Heart left ventricle (tissue), 16 donors: ENCODE measurements at regions not wholly inside any gene's neighbourhood (a gene's known extent, or its start where the extent isn't known, plus 50 kb on each side); places are given as distances from the start of the nearest gene placed in this dataset.

ENCODE experiments used
- ATAC-seq, 4 donors: fragments of 200-7000 bp; cut with Tn5 transposase; one replicate each; pipeline ENCODE4 v1.9.1; 2020 to 2022; ENCODE audit warnings: moderate library complexity in 4 of 4, mild to moderate bottlenecking in 3 of 4, moderate number of reproducible peaks in 1 of 4
- DNase-seq, 5 donors: peaks; one replicate each; pipeline ENCODE4 v3.0.0-alpha.2; 2020
- H3K27ac ChIP-seq, 12 donors: fragments of 200-600 bp; sonication (generic) in 4 of 12; one replicate each; pipeline versions ENCODE4 v1.5.0 to v1.8.0; 2016 to 2022; ENCODE audit warnings: mild to moderate bottlenecking in 2 of 12
- H3K27me3 ChIP-seq, 9 donors: fragments of 200-600 bp; sonication (generic) in 2 of 9; one replicate each; pipeline versions ENCODE4 v1.5.1 to v1.8.0; 2016 to 2022; ENCODE audit warnings: mild to moderate bottlenecking in 3 of 9
- H3K36me3 ChIP-seq, 9 donors: fragments of 200-600 bp; sonication (generic) in 2 of 9; one replicate each; pipeline versions ENCODE4 v1.5.0 to v1.8.0; 2018 to 2022; ENCODE audit warnings: mild to moderate bottlenecking in 2 of 9
- H3K4me1 ChIP-seq, 12 donors: fragments of 200-600 bp; sonication (generic) in 4 of 12; one replicate each; pipeline versions ENCODE4 v1.5.0 to v1.8.0; 2016 to 2022; ENCODE audit warnings: mild to moderate bottlenecking in 3 of 12
- H3K4me3 ChIP-seq, 12 donors: fragments of 200-600 bp; sonication (generic) in 4 of 12; one replicate each; pipeline versions ENCODE4 v1.5.0 to v1.8.0; 2017 to 2022; ENCODE audit warnings: mild to moderate bottlenecking in 9 of 12, moderate library complexity in 4 of 12
- H3K9me3 ChIP-seq, 12 donors: fragments of 200-600 bp; sonication (generic) in 4 of 12; one replicate each; pipeline versions ENCODE4 v1.5.0 to v1.8.0; 2016 to 2022; ENCODE audit warnings: mild to moderate bottlenecking in 1 of 12
- CTCF ChIP-seq, 12 donors: fragments of 200-600 bp; sonication (generic) in 4 of 12; IDR thresholded peaks; one replicate each; pipeline versions ENCODE4 v1.5.0 to v1.8.0; 2018 to 2022; ENCODE audit warnings: antibody characterized with exemption in 12 of 12, mild to moderate bottlenecking in 5 of 12
- POLR2A ChIP-seq, 2 donors: fragments of 450-650 bp; IDR thresholded peaks; one replicate each; pipeline ENCODE4 v1.6.1; 2017; ENCODE audit warnings: antibody characterized with exemption in 2 of 2, mild to moderate bottlenecking in 2 of 2, moderate library complexity in 2 of 2
- WGBS, 4 donors: extraction: QIAGEN DNeasy Blood & Tissue Kit in 2 of 4; methylation state at CpG; one replicate each; pipeline versions ENCODE4 v1.1.5 to v1.1.7; 2013 to 2018; 5-methylcytosine and 5-hydroxymethylcytosine counted together
- intact Hi-C, 10 donors: fragments of 100-400 bp; cut with DNase I; formaldehyde crosslinking; loops; one replicate each; pipeline versions ENCODE4 v1.11.1 to v1.14.2; 2022
- donor health status: ischemic (EF 13 %, LVEDD 7.1; RV severe dilation, severe dysfunction).
- donor health status: healthy with polysubstance abuse.
- donor health status: DM: no; HTN: yes; CAD: no.
- donor health status: DM: no; HTN: no; CAD: no.
- donor health status: ischemic (EF 25% LVEDD 6.9; RV normal size, moderate dysfunction).
- donor health status: ischemic (EF 25% LVEDD 5.7; RV mildly dilated, moderate dysfunction).
- donor health status: healthy.
- donor health status: DM: yes; HTN: yes; CAD: no.
- donor health status: ischemic (EF 35%, LVEDD 5.7; RV mildly dilated, moderate dysfunction).
- donor health status: nonischemic (EF 11% LVEDD 7.7; RV severe dilation, severe dysfunction).
- donor health status: DM: yes; HTN: yes; CAD: no.
- donor health status: PGD.
- donor health status: ischemic (EF 29% LVEDD 5.4; RV normal size, mild dysfunction).
- donor health status: nonischemic (EF 23%, LVEDD 6.1; RV moderate dilation, normal function).

DNA sequence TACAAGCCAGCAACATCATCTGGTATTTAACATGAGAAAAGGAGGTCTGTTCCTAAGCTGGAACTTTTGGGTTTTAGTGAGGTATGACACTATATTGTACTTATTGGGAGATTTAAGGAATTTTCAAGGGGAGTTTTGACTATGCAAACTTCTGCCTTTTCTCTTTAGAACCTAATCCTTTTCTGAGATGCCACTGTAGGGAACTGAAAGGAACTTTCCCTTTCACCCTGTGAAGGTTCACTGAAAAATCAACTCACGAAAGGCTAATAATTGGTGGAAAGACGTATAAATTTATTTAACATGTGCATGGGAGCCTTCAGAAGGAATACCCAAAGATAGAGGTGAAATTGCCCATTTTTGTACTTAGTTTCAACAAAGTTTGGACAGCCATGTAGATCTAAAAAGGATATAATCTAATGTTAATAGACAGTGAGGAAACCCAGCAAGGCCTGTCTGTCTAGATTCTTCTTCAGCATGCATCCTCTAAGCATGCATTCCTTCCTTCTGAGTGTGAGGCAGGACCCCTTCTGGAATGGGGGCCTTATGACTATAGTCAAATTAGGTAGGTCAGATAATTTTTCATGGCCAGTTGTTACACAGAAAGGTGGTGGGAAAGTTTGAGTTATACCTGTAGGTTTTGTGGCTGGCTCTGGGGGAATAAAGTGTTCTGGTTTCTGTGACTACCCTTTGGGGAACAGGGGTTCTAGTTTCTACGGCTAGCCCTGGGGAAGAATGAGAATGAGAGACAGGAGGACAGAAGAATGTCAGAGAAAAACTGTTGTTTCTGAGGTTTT, 200.3 kb downstream of the C9orf152 start:
- Histone ChIP-seq H3K27ac (no peak overlapping the region), H3K27me3 (no peaks in the 10 kb centered on the region), H3K9me3 (no peaks in the 10 kb centered on the region), H3K4me1 (no peaks in the 10 kb centered on the region), H3K4me3 (no peak overlapping the region), H3K36me3 (no peaks in the 10 kb centered on the region)
- 94 to 99% (median 95%) methylated on average over 3 of the region's 3 CpGs for WGBS, 4 donors
- intact Hi-C loops, result no loop called here
- TF ChIP-seq POLR2A (IDR thresholded peaks at IDR 0.05), result no peak
- no peak for TF ChIP-seq CTCF (IDR thresholded peaks at IDR 0.05)
- no peak for DNase-seq
- no peak for ATAC-seq

- no peaks in the 10 kb centered on the region for H3K9me3 ChIP-seq
- intact Hi-C loops, result no loop called here
- H3K27ac ChIP-seq, result no peak overlapping the region
- H3K27me3 ChIP-seq, result no peaks in the 10 kb centered on the region
- no peaks in the 10 kb centered on the region for H3K36me3 ChIP-seq
- WGBS, 4 donors, result 90 to 100% (median 100%) methylated on average over 1 of the region's 1 CpG
- TF ChIP-seq POLR2A (IDR thresholded peaks at IDR 0.05) (no peak), CTCF (IDR thresholded peaks at IDR 0.05) (no peak)
- H3K4me3 ChIP-seq, result no peak overlapping the region
- no peak for DNase-seq
- H3K4me1 ChIP-seq, result no peaks in the 10 kb centered on the region
- ATAC-seq, result no peak
Observed at GRCh38 chr9:110008663-110009062, 199.3 kb downstream of the C9orf152 start.

GRCh38 chr9:110011628-110012320, 196.2 kb downstream of the C9orf152 start:
- peaks cover 0 to 15% (median 4%) of the 10 kb centered on the region in 12 donors for H3K4me1 ChIP-seq
- no peak for ATAC-seq
- H3K4me3 ChIP-seq, result no peak overlapping the region
- H3K27me3 ChIP-seq, result no peaks in the 10 kb centered on the region
- no peak for DNase-seq
- 90 to 93% (median 92%) methylated on average over 12 of the region's 12 CpGs for WGBS, 4 donors
- peaks cover 0 to 6% (median 0%) of the 10 kb centered on the region in 9 donors for H3K36me3 ChIP-seq
- intact Hi-C loops, result no loop called here
- H3K9me3 ChIP-seq, result no peaks in the 10 kb centered on the region
- no peak overlapping the region for H3K27ac ChIP-seq
- TF ChIP-seq POLR2A (IDR thresholded peaks at IDR 0.05), result no peak
- TF ChIP-seq CTCF (IDR thresholded peaks at IDR 0.05), result no peak

DNA sequence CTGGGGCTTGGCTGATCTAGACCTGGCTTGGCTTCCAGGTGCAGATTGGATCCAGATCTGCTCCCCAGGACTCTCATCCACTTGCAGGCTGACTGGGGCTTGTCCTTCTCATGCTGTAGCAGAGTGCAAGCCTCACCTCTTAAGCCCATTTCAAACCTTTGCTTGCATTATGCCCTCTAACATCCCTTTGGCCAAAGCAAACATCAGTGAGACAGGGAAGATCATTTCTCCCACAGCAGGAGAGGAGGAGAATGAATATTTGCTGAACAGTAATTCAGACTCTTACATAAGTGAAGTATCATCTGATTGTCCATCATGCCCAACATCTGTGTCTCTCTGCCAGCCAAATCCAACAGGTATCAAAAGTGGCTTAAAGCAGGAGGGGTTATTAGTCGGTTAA, 194.9 kb downstream of the C9orf152 start:
- no peak for ATAC-seq
- H3K4me1 ChIP-seq, result peaks cover 0 to 15% (median 4%) of the 10 kb centered on the region in 12 donors
- intact Hi-C loops, result no loop called here
- no peaks in the 10 kb centered on the region for H3K27me3 ChIP-seq
- no peak overlapping the region for H3K27ac ChIP-seq
- H3K9me3 ChIP-seq, result no peaks in the 10 kb centered on the region
- TF ChIP-seq CTCF (IDR thresholded peaks at IDR 0.05), result no peak
- no peak for TF ChIP-seq POLR2A (IDR thresholded peaks at IDR 0.05)
- no peak overlapping the region for H3K4me3 ChIP-seq
- peaks cover 0 to 6% (median 0%) of the 10 kb centered on the region in 9 donors for H3K36me3 ChIP-seq
- no peak for DNase-seq
- 0 to 96% (median 39%) methylated on average over 1 of the region's 1 CpG for WGBS, 4 donors
